Panc1 (cell line): ENCODE measurements at regions not wholly inside any gene's neighbourhood (a gene's known extent, or its start where the extent isn't known, plus 50 kb on each side); places are given as distances from the start of the nearest gene placed in this dataset.

ENCODE experiments used
- CTCF ChIP-seq: fragments of 450-650 bp; IDR thresholded peaks from 2 replicates; pipeline ENCODE4 v1.5.1; 2017; ENCODE audit warnings: mild to moderate bottlenecking
- POLR2AphosphoS5 ChIP-seq: IDR thresholded peaks from 2 replicates; pipeline ENCODE4 v1.6.1; 2012; ENCODE audit warnings: mild to moderate bottlenecking, low read depth, low read length, moderate library complexity
- REST ChIP-seq, 2 experiments: IDR thresholded peaks; 2 replicates each; pipeline ENCODE4 v1.6.1; 2011 to 2012; ENCODE audit warnings: low read depth in 2 of 2, control low read depth in 1 of 2, low read length in 1 of 2, mild to moderate bottlenecking in 1 of 2, moderate library complexity in 1 of 2; ENCODE audit not compliant: insufficient read depth in 1 of 2
- SIN3A ChIP-seq: IDR thresholded peaks from 2 replicates; pipeline ENCODE4 v1.6.1; 2012; ENCODE audit warnings: low read depth, mild to moderate bottlenecking, low read length, moderate library complexity, borderline replicate concordance; ENCODE audit not compliant: insufficient read depth

- no peak for TF ChIP-seq SIN3A
- TF ChIP-seq CTCF: no peak
- no peak for TF ChIP-seq POLR2AphosphoS5
- no peak for TF ChIP-seq REST (IDR thresholded peaks at IDR 0.05; ENCODE audit: insufficient read depth in 1 of 2, low read depth in 2 of 2, low read length in 1 of 2)
These were observed 104.4 kb upstream of the KCNK1 start for GRCh38 chr1:233509526-233509925.
